ENCODE measurements at regions not wholly inside any gene's neighbourhood (a gene's known extent, or its start where the extent isn't known, plus 50 kb on each side); places are given as distances from the start of the nearest gene placed in this dataset.

GRCh38 chr13:104034891-104035290 lies 968.7 kb upstream of the SLC10A2 start:
- TF ChIP-seq CTCF (IDR thresholded peaks at IDR 0.05; ENCODE audit: low read length) (no peak), EZH2 (IDR thresholded peaks at IDR 0.05; ENCODE audit: borderline replicate concordance, low read length) (no peak)
